ENCODE measurements at regions not wholly inside any gene's neighbourhood (a gene's known extent, or its start where the extent isn't known, plus 50 kb on each side); places are given as distances from the start of the nearest gene placed in this dataset.
A peak's percentile ranks its signal among the peaks of the same experiment; 100 is the strongest.

GRCh38 chr14:89480278-89480677, 63.2 kb upstream of the FOXN3 start:
- Histone ChIP-seq H3F3A (ENCODE audit: insufficient read depth, low read depth) (no peaks in the 10 kb centered on the region), H3K27me3 (ENCODE audit: insufficient read depth, low read depth) (no peaks in the 10 kb centered on the region), H3K4me3 (no peak overlapping the region), H3K27ac (no peak overlapping the region), H3K9me3 (ENCODE audit: insufficient read depth, low read depth) (no peaks in the 10 kb centered on the region), H3K79me2 (ENCODE audit: low read depth) (no peaks in the 10 kb centered on the region), H2AFZ (no peak overlapping the region), H3K36me3 (ENCODE audit: low read depth) (no peaks in the 10 kb centered on the region), H4K20me1 (ENCODE audit: insufficient read depth) (no peaks in the 10 kb centered on the region), H3K4me2 (no peak overlapping the region), H3K9me2 (ENCODE audit: insufficient read depth) (no peaks in the 10 kb centered on the region), H3K4me1 (replicated peaks; ENCODE audit: insufficient read depth) (no peaks in the 10 kb centered on the region)
- intact Hi-C loops (cut with micrococcal nuclease; ENCODE audit: unreplicated experiment): no loop called here
- CTCF ChIA-PET: no interaction called here
- TF ChIP-seq CTCF (conservative IDR thresholded peaks at IDR 0.05): no peak
- TF ChIP-seq EZH2 (IDR thresholded peaks at IDR 0.05; ENCODE audit: low read depth): no peak
- POLR2A ChIA-PET (ENCODE audit: unreplicated experiment): no interaction called here
- BruUV-seq (replicated peaks): no TSS peak
- DNase-seq: no peak

- no peaks in the 10 kb centered on the region for H3K79me2 ChIP-seq (ENCODE audit: low read depth)
- H3K4me1 ChIP-seq (replicated peaks; ENCODE audit: insufficient read depth): no peaks in the 10 kb centered on the region
- intact Hi-C loops (cut with micrococcal nuclease; ENCODE audit: unreplicated experiment): no loop called here
- ChIA-PET POLR2A (ENCODE audit: unreplicated experiment) (no interaction called here), CTCF (interaction anchor here (0.6 kb wide), 1 partner anchor 1434 kb away, joined by 5 read pairs; no protein-coding TSS in a partner anchor)
- H3K4me3 ChIP-seq: no peak overlapping the region
- DNase-seq: peak in 1 of 2 experiments; percentile 48
- H3K9me2 ChIP-seq (ENCODE audit: insufficient read depth): no peaks in the 10 kb centered on the region
- H3F3A ChIP-seq (ENCODE audit: insufficient read depth, low read depth): no peaks in the 10 kb centered on the region
- no peaks in the 10 kb centered on the region for H3K27me3 ChIP-seq (ENCODE audit: insufficient read depth, low read depth)
- H3K4me2 ChIP-seq: no peak overlapping the region
- H4K20me1 ChIP-seq (ENCODE audit: insufficient read depth): no peaks in the 10 kb centered on the region
- BruUV-seq (replicated peaks): no TSS peak
- TF ChIP-seq EZH2 (IDR thresholded peaks at IDR 0.05; ENCODE audit: low read depth) (no peak), CTCF (conservative IDR thresholded peaks at IDR 0.05) (no peak)
- H3K36me3 ChIP-seq (ENCODE audit: low read depth): no peaks in the 10 kb centered on the region
- no peak overlapping the region for H3K27ac ChIP-seq
- H2AFZ ChIP-seq: no peak overlapping the region
- H3K9me3 ChIP-seq (ENCODE audit: insufficient read depth, low read depth): no peaks in the 10 kb centered on the region
Observed at GRCh38 chr14:89479802-89480201, 62.8 kb upstream of the FOXN3 start.

- intact Hi-C loops (cut with micrococcal nuclease; ENCODE audit: unreplicated experiment): no loop called here
- CTCF ChIA-PET: no interaction called here
- BruUV-seq (replicated peaks): no TSS peak
Observed at GRCh38 chr14:89477391-89477790, 60.4 kb upstream of the FOXN3 start.

More at GRCh38 chr14:89477391-89477790, 60.4 kb upstream of the FOXN3 start:
- Histone ChIP-seq H3K9me3 (ENCODE audit: insufficient read depth, low read depth) (no peaks in the 10 kb centered on the region), H3F3A (ENCODE audit: insufficient read depth, low read depth) (no peaks in the 10 kb centered on the region), H3K27ac (no peak overlapping the region), H3K4me1 (replicated peaks; ENCODE audit: insufficient read depth) (no peaks in the 10 kb centered on the region), H3K36me3 (ENCODE audit: low read depth) (no peaks in the 10 kb centered on the region), H4K20me1 (ENCODE audit: insufficient read depth) (no peaks in the 10 kb centered on the region), H2AFZ (no peak overlapping the region), H3K4me2 (no peak overlapping the region), H3K79me2 (ENCODE audit: low read depth) (no peaks in the 10 kb centered on the region), H3K9me2 (ENCODE audit: insufficient read depth) (no peaks in the 10 kb centered on the region), H3K27me3 (ENCODE audit: insufficient read depth, low read depth) (no peaks in the 10 kb centered on the region), H3K4me3 (no peak overlapping the region)
- POLR2A ChIA-PET (ENCODE audit: unreplicated experiment): no interaction called here
- TF ChIP-seq CTCF (conservative IDR thresholded peaks at IDR 0.05): no peak
- TF ChIP-seq EZH2 (IDR thresholded peaks at IDR 0.05; ENCODE audit: low read depth): no peak
- DNase-seq: no peak
